Neural crest cell (in vitro differentiated cells): ENCODE measurements at regions not wholly inside any gene's neighbourhood (a gene's known extent, or its start where the extent isn't known, plus 50 kb on each side); places are given as distances from the start of the nearest gene placed in this dataset.

ENCODE experiments used
- DNase-seq: peaks from one replicate; pipeline ENCODE4 v3.0.0; 2021; ENCODE audit warnings: low read depth, mixed read lengths, low spot score
- H3K27ac Mint-ChIP-seq: one replicate; pipeline ENCODE4 v1.8.0; 2021; ENCODE audit warnings: mild to moderate bottlenecking, mixed read lengths; ENCODE audit not compliant: unreplicated experiment
- H3K27me3 Mint-ChIP-seq: 2 replicates; pipeline ENCODE4 v1.8.0; 2021; ENCODE audit warnings: low read depth, mild to moderate bottlenecking, mixed read lengths
- H3K36me3 Mint-ChIP-seq: 2 replicates; pipeline ENCODE4 v1.8.0; 2021; ENCODE audit warnings: low read depth, mild to moderate bottlenecking, mixed read lengths
- H3K4me1 Mint-ChIP-seq: 2 replicates; pipeline ENCODE4 v1.8.0; 2021; ENCODE audit warnings: mixed read lengths
- H3K4me3 Mint-ChIP-seq: one replicate; pipeline ENCODE4 v1.8.0; 2021; ENCODE audit warnings: mild to moderate bottlenecking, mixed read lengths
- H3K9me3 Mint-ChIP-seq: 2 replicates; pipeline ENCODE4 v1.8.0; 2021; ENCODE audit warnings: mixed read lengths
- TF ChIP-seq, protein P1 (sequence below): fragments of 200-600 bp; sonication (generic); conservative IDR thresholded peaks from 2 replicates; pipeline ENCODE4 v1.5.0; 2021; ENCODE audit warnings: antibody characterized with exemption, mild to moderate bottlenecking

DNA sequence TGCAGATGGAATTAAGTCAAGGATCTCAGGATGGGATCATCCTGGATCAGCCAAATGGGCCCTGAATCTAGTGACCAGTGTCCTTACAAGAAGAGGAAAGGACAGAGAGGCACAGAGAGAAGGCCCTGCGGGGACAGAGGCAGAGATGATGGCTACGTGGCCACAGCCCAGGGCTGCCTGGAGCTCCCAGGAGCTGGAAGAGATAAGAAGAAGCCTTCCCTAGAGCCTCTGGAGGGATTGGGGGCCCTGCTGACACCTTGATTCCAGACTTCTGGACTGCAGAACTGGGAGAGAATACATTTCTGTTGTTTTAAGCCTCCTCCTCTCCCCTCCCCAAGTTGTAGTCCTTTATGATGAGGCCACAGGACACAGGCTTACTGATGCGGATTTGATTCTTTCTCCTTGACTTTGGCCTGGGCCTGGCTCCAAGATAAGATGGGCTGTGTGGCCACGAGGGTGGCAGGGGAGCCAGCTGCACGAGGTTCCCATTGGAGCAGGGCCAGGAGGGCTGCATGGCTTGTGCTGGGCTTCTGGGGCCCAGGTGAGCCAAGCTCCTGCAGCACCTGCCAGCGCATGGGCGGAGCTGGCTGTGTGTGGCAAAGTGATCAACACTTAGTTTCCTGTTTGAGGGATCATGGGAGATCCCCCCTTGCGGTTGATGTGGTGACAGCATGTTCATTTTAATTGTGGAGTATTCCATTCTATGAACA, 146.1 kb downstream of the IRF8 start:
- Mint-ChIP-seq H3K4me3 (no peak overlapping the region), H3K27ac (no peak overlapping the region), H3K9me3 (no peaks in the 10 kb centered on the region), H3K36me3 (no peaks in the 10 kb centered on the region), H3K4me1 (peaks cover 20% of the 10 kb centered on the region), H3K27me3 (peaks cover 33% of the 10 kb centered on the region)
- TF ChIP-seq, protein P1, sequence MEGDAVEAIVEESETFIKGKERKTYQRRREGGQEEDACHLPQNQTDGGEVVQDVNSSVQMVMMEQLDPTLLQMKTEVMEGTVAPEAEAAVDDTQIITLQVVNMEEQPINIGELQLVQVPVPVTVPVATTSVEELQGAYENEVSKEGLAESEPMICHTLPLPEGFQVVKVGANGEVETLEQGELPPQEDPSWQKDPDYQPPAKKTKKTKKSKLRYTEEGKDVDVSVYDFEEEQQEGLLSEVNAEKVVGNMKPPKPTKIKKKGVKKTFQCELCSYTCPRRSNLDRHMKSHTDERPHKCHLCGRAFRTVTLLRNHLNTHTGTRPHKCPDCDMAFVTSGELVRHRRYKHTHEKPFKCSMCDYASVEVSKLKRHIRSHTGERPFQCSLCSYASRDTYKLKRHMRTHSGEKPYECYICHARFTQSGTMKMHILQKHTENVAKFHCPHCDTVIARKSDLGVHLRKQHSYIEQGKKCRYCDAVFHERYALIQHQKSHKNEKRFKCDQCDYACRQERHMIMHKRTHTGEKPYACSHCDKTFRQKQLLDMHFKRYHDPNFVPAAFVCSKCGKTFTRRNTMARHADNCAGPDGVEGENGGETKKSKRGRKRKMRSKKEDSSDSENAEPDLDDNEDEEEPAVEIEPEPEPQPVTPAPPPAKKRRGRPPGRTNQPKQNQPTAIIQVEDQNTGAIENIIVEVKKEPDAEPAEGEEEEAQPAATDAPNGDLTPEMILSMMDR, result no peak
- DNase-seq, result no peak

DNA sequence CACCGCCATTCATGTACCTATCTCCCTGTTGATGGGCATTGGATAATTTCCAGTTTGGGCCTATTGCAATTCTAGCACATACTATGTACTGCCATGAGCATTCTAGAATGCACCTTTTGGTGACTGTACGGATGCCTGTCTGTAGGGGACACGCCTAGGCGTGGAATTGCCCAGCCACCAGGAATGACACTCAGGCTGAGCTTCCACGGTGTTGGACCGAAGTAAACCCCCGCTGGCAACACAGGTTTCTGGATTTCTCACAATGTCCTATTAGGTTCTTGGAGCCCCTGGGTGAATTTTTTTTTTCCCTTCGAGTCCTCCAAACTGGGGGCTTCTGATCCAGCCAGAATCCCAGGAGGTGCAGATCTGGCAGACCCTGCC, 146.6 kb downstream of the IRF8 start:
- H3K9me3 Mint-ChIP-seq, result no peaks in the 10 kb centered on the region
- TF ChIP-seq, protein P1, result no peak
- H3K27me3 Mint-ChIP-seq, result peaks cover 33% of the 10 kb centered on the region
- no peak overlapping the region for H3K27ac Mint-ChIP-seq
- H3K36me3 Mint-ChIP-seq, result no peaks in the 10 kb centered on the region
- H3K4me3 Mint-ChIP-seq, result no peak overlapping the region
- no peak for DNase-seq
- peaks cover 22% of the 10 kb centered on the region for H3K4me1 Mint-ChIP-seq

DNA sequence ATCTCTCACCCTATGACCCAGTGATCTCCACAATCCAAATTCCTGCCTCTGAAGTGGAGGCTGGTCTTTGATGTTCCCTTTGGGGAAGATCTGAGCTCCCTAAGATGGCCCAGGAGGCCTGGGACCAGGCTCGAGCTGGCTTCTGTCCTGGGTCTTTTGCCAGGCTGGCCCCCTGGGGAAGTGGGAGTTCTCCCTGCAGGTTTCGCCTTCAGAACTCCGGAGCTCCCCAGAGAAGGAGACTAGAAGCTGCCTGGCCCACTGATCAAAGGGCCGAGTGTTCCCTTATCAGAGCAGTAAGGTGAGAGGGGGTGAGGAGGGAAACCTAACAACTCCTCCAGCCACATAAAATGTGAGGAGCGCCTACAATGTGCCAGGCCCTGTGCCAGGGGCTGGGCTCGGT, 147.1 kb downstream of the IRF8 start:
- Mint-ChIP-seq H3K9me3 (no peaks in the 10 kb centered on the region), H3K4me1 (peaks cover 24% of the 10 kb centered on the region), H3K36me3 (no peaks in the 10 kb centered on the region), H3K4me3 (no peak overlapping the region), H3K27me3 (peaks cover 33% of the 10 kb centered on the region), H3K27ac (no peak overlapping the region)
- DNase-seq, result no peak
- TF ChIP-seq, protein P1, result no peak

DNA sequence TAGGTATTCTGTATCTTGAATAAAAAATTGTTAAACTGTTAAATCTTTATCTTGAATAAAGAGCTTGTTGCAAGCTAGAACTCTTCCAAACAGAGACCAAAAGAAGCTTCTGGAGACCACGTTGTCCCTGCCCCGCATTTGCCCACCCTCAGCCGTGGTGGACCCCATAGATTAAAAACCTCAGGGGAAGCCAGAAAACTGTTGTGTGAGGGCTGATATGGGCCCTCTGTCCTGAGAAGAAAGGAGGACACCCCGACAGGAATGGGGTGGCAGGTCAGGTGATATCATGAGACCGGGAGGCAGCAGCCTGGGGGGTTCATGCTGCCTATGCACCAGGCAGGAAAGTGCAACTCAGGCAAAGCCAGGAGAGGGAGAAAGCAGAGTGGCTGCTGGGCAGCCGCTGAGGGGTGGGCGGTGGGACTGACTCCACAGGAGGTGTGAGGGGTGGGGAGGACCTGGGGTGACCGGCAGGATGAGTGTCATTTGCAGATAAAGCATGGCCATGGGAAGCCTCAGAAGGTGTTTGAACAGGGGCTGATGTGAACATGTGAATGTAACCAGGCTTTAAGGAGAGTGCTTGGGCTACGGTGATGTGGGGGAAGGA, 147.8 kb downstream of the IRF8 start:
- TF ChIP-seq, protein P1, result no peak
- Mint-ChIP-seq H3K4me1 (peaks cover 24% of the 10 kb centered on the region), H3K9me3 (no peaks in the 10 kb centered on the region), H3K27me3 (peaks cover 29% of the 10 kb centered on the region), H3K27ac (no peak overlapping the region), H3K36me3 (no peaks in the 10 kb centered on the region), H3K4me3 (no peak overlapping the region)
- DNase-seq, result no peak

DNA sequence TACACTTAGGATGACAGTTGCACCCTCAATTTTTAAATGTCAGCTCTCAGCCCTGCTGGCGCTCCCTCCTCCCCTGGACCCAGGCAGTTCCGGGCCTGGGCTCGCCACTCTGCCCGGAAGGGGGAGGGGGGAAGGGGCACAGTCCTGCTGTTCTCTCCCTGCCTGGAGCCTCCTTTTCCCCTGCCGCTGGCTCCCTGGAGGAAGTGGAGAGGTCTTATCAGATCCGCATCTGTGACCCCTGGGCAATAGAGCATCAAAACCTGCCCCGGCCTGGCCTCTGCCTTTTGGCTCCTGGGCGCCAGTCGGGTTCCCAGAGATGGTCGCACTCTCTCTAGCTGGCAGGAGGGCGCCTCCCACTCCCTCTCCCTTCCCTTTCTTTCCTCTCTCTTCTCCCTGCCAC, 149.3 kb downstream of the IRF8 start:
- H3K9me3 Mint-ChIP-seq, result no peaks in the 10 kb centered on the region
- H3K36me3 Mint-ChIP-seq, result no peaks in the 10 kb centered on the region
- peaks cover 24% of the 10 kb centered on the region for H3K4me1 Mint-ChIP-seq
- TF ChIP-seq, protein P1, result no peak
- no peak overlapping the region for H3K4me3 Mint-ChIP-seq
- DNase-seq, result no peak
- H3K27ac Mint-ChIP-seq, result no peak overlapping the region
- peaks cover 26% of the 10 kb centered on the region for H3K27me3 Mint-ChIP-seq
